Tibial artery (tissue), 4 donors: ENCODE measurements at regions not wholly inside any gene's neighbourhood (a gene's known extent, or its start where the extent isn't known, plus 50 kb on each side); places are given as distances from the start of the nearest gene placed in this dataset.

Source experiments
- DNase-seq, 2 donors: peaks; one replicate each; pipeline ENCODE4 v3.0.0-alpha.2; 2019
- H3K27ac ChIP-seq, 2 donors: fragments of 200-600 bp; sonication (generic) in 1 of 2; 1 replicate in 1 of 2; 2 replicates in 1 of 2; pipeline ENCODE4 v1.5.1; 2018 to 2019; ENCODE audit warnings: mild to moderate bottlenecking in 1 of 2
- H3K27me3 ChIP-seq, 2 donors: fragments of 200-600 bp; sonication (generic) in 1 of 2; one replicate each; pipeline versions ENCODE4 v1.5.1 to v1.6.0; 2016 to 2019
- H3K36me3 ChIP-seq, 3 donors: fragments of 200-600 bp; sonication (generic) in 2 of 3; one replicate each; pipeline ENCODE4 v1.5.1; 2016 to 2019; ENCODE audit warnings: mild to moderate bottlenecking in 2 of 3
- H3K4me1 ChIP-seq, 4 donors: fragments of 200-600 bp; sonication (generic) in 2 of 4; 1 replicate in 3 of 4; 2 replicates in 1 of 4; pipeline ENCODE4 v1.5.1; 2016 to 2019
- H3K4me3 ChIP-seq, 2 donors: fragments of 200-600 bp; sonication (generic) in 1 of 2; 1 replicate in 1 of 2; 2 replicates in 1 of 2; pipeline ENCODE4 v1.5.1; 2018 to 2019; ENCODE audit warnings: mild to moderate bottlenecking in 2 of 2
- H3K9me3 ChIP-seq, 3 donors: fragments of 200-600 bp; sonication (generic) in 1 of 3; one replicate each; pipeline ENCODE4 v1.5.1; 2016 to 2019
- CTCF ChIP-seq, 2 experiments: fragments of 200-600 bp in 1 of 2; fragments of 450-650 bp in 1 of 2; IDR thresholded peaks; one replicate each; pipeline ENCODE4 v1.5.1; 2017 to 2019; ENCODE audit warnings: antibody characterized with exemption in 2 of 2, mild to moderate bottlenecking in 1 of 2, moderate library complexity in 1 of 2
- intact Hi-C: fragments of 100-400 bp; cut with DNase I; formaldehyde crosslinking; loops from one replicate; pipeline ENCODE4 v1.15.0; 2023; ENCODE audit warnings: low total_unique reads

GRCh38 chrX:148333989-148334388, 166.4 kb upstream of the AFF2 start:
- DNase-seq: no peak
- H3K4me1 ChIP-seq: no peaks in the 10 kb centered on the region
- TF ChIP-seq CTCF (IDR thresholded peaks at IDR 0.05): no peak

GRCh38 chrX:148337873-148338272, 162.5 kb upstream of the AFF2 start:
- Histone ChIP-seq H3K27me3 (no peaks in the 10 kb centered on the region), H3K4me3 (no peak overlapping the region), H3K36me3 (no peaks in the 10 kb centered on the region), H3K9me3 (no peaks in the 10 kb centered on the region), H3K27ac (no peak overlapping the region), H3K4me1 (no peaks in the 10 kb centered on the region)
- intact Hi-C loops: no loop called here
- no peak for DNase-seq
- TF ChIP-seq CTCF (IDR thresholded peaks at IDR 0.05): no peak

More at GRCh38 chrX:148333989-148334388, 166.4 kb upstream of the AFF2 start:
- Histone ChIP-seq H3K27ac (no peak overlapping the region), H3K36me3 (no peaks in the 10 kb centered on the region), H3K9me3 (no peaks in the 10 kb centered on the region), H3K27me3 (no peaks in the 10 kb centered on the region), H3K4me3 (no peak overlapping the region)
- intact Hi-C loops: no loop called here

- Histone ChIP-seq H3K36me3 (no peaks in the 10 kb centered on the region), H3K27me3 (no peaks in the 10 kb centered on the region), H3K27ac (no peak overlapping the region), H3K9me3 (no peaks in the 10 kb centered on the region), H3K4me3 (no peak overlapping the region), H3K4me1 (no peaks in the 10 kb centered on the region)
- intact Hi-C loops: no loop called here
- no peak for TF ChIP-seq CTCF (IDR thresholded peaks at IDR 0.05)
- no peak for DNase-seq
These were observed 145.5 kb upstream of the AFF2 start for GRCh38 chrX:148354916-148355315.

GRCh38 chrX:148361641-148362040, 138.8 kb upstream of the AFF2 start:
- intact Hi-C loops: no loop called here

GRCh38 chrX:148363471-148364235, 136.8 kb upstream of the AFF2 start:
- no peaks in the 10 kb centered on the region for H3K9me3 ChIP-seq
- no peak overlapping the region for H3K4me3 ChIP-seq
- peak overlapping the region in 1 of 2 donors; percentile 63 for H3K27ac ChIP-seq
- intact Hi-C loops: no loop called here
- H3K27me3 ChIP-seq: no peaks in the 10 kb centered on the region
- H3K36me3 ChIP-seq: no peaks in the 10 kb centered on the region
- TF ChIP-seq CTCF (IDR thresholded peaks at IDR 0.05): no peak
- no peak for DNase-seq
- H3K4me1 ChIP-seq: peaks cover 0 to 5% (median 0%) of the 10 kb centered on the region in 4 donors

More at GRCh38 chrX:148361641-148362040, 138.8 kb upstream of the AFF2 start:
- Histone ChIP-seq H3K4me3 (no peak overlapping the region), H3K4me1 (peaks cover 0 to 5% (median 0%) of the 10 kb centered on the region in 4 donors), H3K27me3 (no peaks in the 10 kb centered on the region), H3K36me3 (no peaks in the 10 kb centered on the region), H3K9me3 (no peaks in the 10 kb centered on the region), H3K27ac (no peak overlapping the region)
- TF ChIP-seq CTCF (IDR thresholded peaks at IDR 0.05): no peak
- no peak for DNase-seq
